K562 (cell line): ENCODE measurements at regions not wholly inside any gene's neighbourhood (a gene's known extent, or its start where the extent isn't known, plus 50 kb on each side); places are given as distances from the start of the nearest gene placed in this dataset.

Experiments
- ATAC-seq: fragments of 200-7000 bp; cut with Tn5 transposase; 3 replicates; pipeline ENCODE4 v1.9.1; 2020; ENCODE audit warnings: moderate library complexity
- BruUV-seq: library from RNA; stranded (reverse); fragments of 400-500 nt; replicated peaks from 2 replicates; lab custom pipeline; 2021; lab: Mats Ljungman, UMichigan
- CTCF ChIA-PET: fragments of 300-600 bp; formaldehyde crosslinking; extraction: SDS; loops from one replicate; lab custom pipeline; 2021; ENCODE audit warnings: low intra/inter-chr PET ratio; lab: Yijun Ruan, JAX
- POLR2A ChIA-PET: fragments of 300-600, 350-650 bp; sonication (Branson Sonifier 250); formaldehyde crosslinking; extraction: SDS; loops from one replicate; lab custom pipeline; 2021; ENCODE audit warnings: antibody characterized with exemption, inconsistent platforms; lab: Yijun Ruan, JAX
- DNase-seq, 4 experiments: peaks; one replicate each; pipeline versions ENCODE4 v3.0.0 to v3.0.0-alpha.2; 2011 to 2018; ENCODE audit warnings: low spot score in 3 of 4, mixed read lengths in 3 of 4; ENCODE audit errors: extremely low read depth in 1 of 4
- FAIRE-seq: peaks from 2 replicates; lab custom pipeline; 2011; peaks lifted over from hg19 to GRCh38; lab: Jason Lieb, UNC
- H2AFZ ChIP-seq: 2 replicates; pipeline ENCODE4 v1.6.0; 2011; ENCODE audit warnings: low read depth, low read length, control low read depth, inconsistent platforms
- H3K27ac ChIP-seq: fragments of 200-600 bp; 3 replicates; pipeline ENCODE4 v1.8.0; 2011; ENCODE audit warnings: low read depth, mild to moderate bottlenecking, control low read depth, inconsistent platforms, low read length, moderate library complexity, mixed read lengths; ENCODE audit errors: extremely low read depth
- H3K27me3 ChIP-seq, 2 experiments: fragments of 300-600 bp in 1 of 2; 2 replicates in 1 of 2; 3 replicates in 1 of 2; pipeline versions ENCODE4 v1.6.0 to v1.8.0; 2011; ENCODE audit warnings: inconsistent platforms in 2 of 2, low read length in 2 of 2, mild to moderate bottlenecking in 1 of 2, mixed read lengths in 1 of 2, moderate library complexity in 1 of 2; ENCODE audit not compliant: control insufficient read depth in 2 of 2, insufficient read depth in 2 of 2
- H3K36me3 ChIP-seq: fragments of 300-600 bp; 3 replicates; pipeline ENCODE4 v1.8.0; 2011; ENCODE audit warnings: mild to moderate bottlenecking, low read length, inconsistent platforms; ENCODE audit not compliant: control insufficient read depth, insufficient read depth
- H3K4me1 ChIP-seq, 2 experiments: fragments of 200-600 bp in 1 of 2; replicated peaks in 1 of 2; 2 replicates in 1 of 2; 3 replicates in 1 of 2; pipeline versions ENCODE4 v1.5.1 to v1.8.0; 2011; ENCODE audit warnings: inconsistent platforms in 2 of 2, low read length in 2 of 2, mild to moderate bottlenecking in 1 of 2, mixed read lengths in 1 of 2, moderate library complexity in 1 of 2; ENCODE audit not compliant: control insufficient read depth in 2 of 2, insufficient read depth in 2 of 2
- H3K4me2 ChIP-seq: 2 replicates; pipeline ENCODE4 v1.6.1; 2011; ENCODE audit warnings: low read length, control low read depth, inconsistent platforms, mixed read lengths; ENCODE audit not compliant: insufficient read depth
- H3K4me3 ChIP-seq: fragments of 200-600 bp; sonication (generic), shearing (Covaris generic); 2 replicates; pipeline ENCODE4 v1.5.1; 2016; ENCODE audit warnings: control low read depth, inconsistent platforms
- H3K79me2 ChIP-seq: fragments of 200-600 bp; 3 replicates; pipeline ENCODE4 v1.8.0; 2011; ENCODE audit warnings: low read length, inconsistent platforms; ENCODE audit not compliant: control insufficient read depth, insufficient read depth
- H3K9ac ChIP-seq, 2 experiments: 2 replicates each; pipeline versions ENCODE4 v1.6.0 to v1.6.1; 2011; ENCODE audit warnings: low read depth in 2 of 2, low read length in 2 of 2, control low read depth in 1 of 2, inconsistent platforms in 1 of 2, mild to moderate bottlenecking in 1 of 2, mixed read lengths in 1 of 2; ENCODE audit not compliant: insufficient read depth in 1 of 2
- H3K9me1 ChIP-seq: one replicate; pipeline ENCODE4 v1.6.0; 2011; ENCODE audit warnings: inconsistent platforms, mild to moderate bottlenecking, low read length, moderate library complexity; ENCODE audit not compliant: control insufficient read depth, insufficient read depth
- H3K9me3 ChIP-seq: replicated peaks from 2 replicates; pipeline ENCODE4 v1.5.1; 2011; ENCODE audit warnings: low read depth, low read length, inconsistent platforms; ENCODE audit not compliant: control insufficient read depth, insufficient read depth
- H4K20me1 ChIP-seq: replicated peaks from 2 replicates; pipeline ENCODE4 v1.6.1; 2011; ENCODE audit warnings: low read length, inconsistent platforms, mixed read lengths; ENCODE audit not compliant: control insufficient read depth, insufficient read depth
- ATF1 ChIP-seq, 2 experiments: fragments of 450-650 bp in 1 of 2; IDR thresholded peaks; 2 replicates each; pipeline ENCODE4 v1.6.1; 2016; ENCODE audit warnings: missing compliant biosample characterization in 1 of 2, missing genetic modification characterization in 1 of 2
- CBFA2T2 ChIP-seq: fragments of 450-650 bp; conservative IDR thresholded peaks from 2 replicates; pipeline ENCODE4 v1.6.1; 2017; ENCODE audit warnings: mild to moderate bottlenecking
- E2F3 ChIP-seq: fragments of 250-450 bp; sonication (Bioruptor Pico); IDR thresholded peaks from 2 replicates; pipeline ENCODE4 v1.4.0; 2020; ENCODE audit warnings: mild to moderate bottlenecking
- KAT2B ChIP-seq: IDR thresholded peaks from one replicate; pipeline ENCODE4 v1.6.1; 2012; ENCODE audit warnings: low read depth, mild to moderate bottlenecking, control low read depth, inconsistent platforms, low read length, moderate library complexity
- MAZ ChIP-seq, 2 experiments: fragments of 450-650 bp in 1 of 2; sonication (generic) in 1 of 2; formaldehyde crosslinking; IDR thresholded peaks in 1 of 2; conservative IDR thresholded peaks in 1 of 2; 2 replicates each; pipeline versions ENCODE4 v1.4.0 to v1.5.0; 2020; ENCODE audit warnings: mild to moderate bottlenecking in 1 of 2, missing genetic modification reagents in 1 of 2
- MEF2A ChIP-seq: IDR thresholded peaks from 2 replicates; pipeline ENCODE4 v1.6.1; 2011; ENCODE audit warnings: low read depth, mild to moderate bottlenecking, low read length, moderate library complexity; ENCODE audit not compliant: control insufficient read depth
- NFE2L1 ChIP-seq: fragments of 450-650 bp; IDR thresholded peaks from 2 replicates; pipeline ENCODE4 v1.6.1; 2016; ENCODE audit warnings: missing genetic modification characterization, low read depth, mild to moderate bottlenecking, missing compliant biosample characterization, moderate library complexity, borderline replicate concordance
- ZNF384 ChIP-seq: IDR thresholded peaks from 2 replicates; pipeline ENCODE4 v1.6.1; 2012; ENCODE audit warnings: low read depth, low read length, improper control_type of control experiment
- WGBS: fragments of 100-300 bp; shearing (Covaris generic); methylation state at CpG from one replicate; pipeline ENCODE4 v1.1.6; 2016; ENCODE audit warnings: low coverage, mixed read lengths; ENCODE audit not compliant: insufficient coverage; ENCODE audit errors: missing lambda C conversion rate; 5-methylcytosine and 5-hydroxymethylcytosine counted together
- in situ Hi-C: fragments of 300-500 bp; cut with MboI; formaldehyde crosslinking; loops from 4 replicates; pipeline ENCODE4 v1.15.0; 2018; ENCODE audit warnings: inconsistent platforms, mixed read lengths
- intact Hi-C: fragments of 100-400 bp; cut with micrococcal nuclease; formaldehyde crosslinking; loops from 2 replicates; pipeline ENCODE4 v1.14.2; 2022
- TF ChIP-seq, protein P1 (sequence below): sonication (generic); formaldehyde crosslinking; IDR thresholded peaks from 2 replicates; pipeline ENCODE4 v1.9.0; 2022; ENCODE audit warnings: mild to moderate bottlenecking, missing genetic modification reagents
- TF ChIP-seq, protein P2 (sequence below): fragments of 250-450 bp; sonication (Bioruptor Pico); IDR thresholded peaks from 2 replicates; pipeline ENCODE4 v1.4.0; 2020; ENCODE audit warnings: mild to moderate bottlenecking, moderate library complexity

DNA sequence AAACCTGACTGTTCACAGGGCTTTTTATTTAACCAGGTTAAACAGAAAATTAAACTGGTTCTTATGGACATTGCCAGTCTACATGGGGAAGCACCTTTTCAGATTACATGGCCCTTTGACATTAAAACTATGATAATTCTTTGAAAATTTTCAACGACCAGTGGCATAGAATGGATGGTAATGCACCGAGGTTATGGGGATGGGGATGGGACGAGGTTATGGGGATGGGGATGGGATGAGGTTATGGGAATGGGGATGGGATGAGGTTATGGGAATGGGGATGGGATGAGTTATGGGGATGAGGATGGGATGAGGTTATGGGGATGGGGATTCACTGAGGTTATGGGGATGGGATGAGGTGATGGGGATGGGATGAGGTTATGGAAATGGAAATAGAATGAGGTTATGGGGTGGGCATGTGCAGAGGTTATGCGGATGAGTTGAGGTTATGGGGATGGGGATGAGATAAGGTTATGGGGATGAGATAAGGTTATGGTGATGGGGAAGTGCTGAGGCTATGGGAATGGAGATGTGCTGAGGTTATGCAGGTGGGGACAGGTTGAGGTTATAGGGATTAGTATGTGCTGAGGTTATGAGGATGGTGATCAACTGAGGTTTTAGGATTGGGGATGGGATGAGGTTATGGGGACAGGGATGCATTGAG lies 541.9 kb downstream of the CDH26 start:
- Histone ChIP-seq H3K4me3 (no peak overlapping the region), H3K9ac (no peak overlapping the region), H3K4me2 (no peak overlapping the region), H3K79me2 (no peaks in the 10 kb centered on the region), H3K27me3 (no peaks in the 10 kb centered on the region), H4K20me1 (no peaks in the 10 kb centered on the region), H3K27ac (no peak overlapping the region), H2AFZ (no peak overlapping the region), H3K36me3 (no peaks in the 10 kb centered on the region), H3K4me1 (no peaks in the 10 kb centered on the region), H3K9me1 (no peaks in the 10 kb centered on the region), H3K9me3 (no peaks in the 10 kb centered on the region)
- WGBS: 0% methylated on average over 4 of the region's 4 CpGs
- ATAC-seq (no peak), FAIRE-seq (no peak), DNase-seq (no peak)
- ChIA-PET POLR2A (no interaction called here), CTCF (no interaction called here)
- TF ChIP-seq MAZ (CRISPR knock-in tag; conservative IDR thresholded peaks at IDR 0.05 in 1 of 2, IDR thresholded peaks at IDR 0.05 in 1 of 2): no peak
- TF ChIP-seq NFE2L1 (tag): no peak
- no peak for TF ChIP-seq KAT2B
- no peak for TF ChIP-seq CBFA2T2
- TF ChIP-seq ZNF384: no peak
- no peak for TF ChIP-seq E2F3 (CRISPR knock-in tag)
- no peak for TF ChIP-seq ATF1 (CRISPR knock-in tag; IDR thresholded peaks at IDR 0.05)
- TF ChIP-seq ATF1 (tag; IDR thresholded peaks at IDR 0.05): no peak
- no peak for TF ChIP-seq MEF2A
- TF ChIP-seq, protein P1, sequence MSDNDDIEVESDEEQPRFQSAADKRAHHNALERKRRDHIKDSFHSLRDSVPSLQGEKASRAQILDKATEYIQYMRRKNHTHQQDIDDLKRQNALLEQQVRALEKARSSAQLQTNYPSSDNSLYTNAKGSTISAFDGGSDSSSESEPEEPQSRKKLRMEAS: no peak
- TF ChIP-seq, protein P2, sequence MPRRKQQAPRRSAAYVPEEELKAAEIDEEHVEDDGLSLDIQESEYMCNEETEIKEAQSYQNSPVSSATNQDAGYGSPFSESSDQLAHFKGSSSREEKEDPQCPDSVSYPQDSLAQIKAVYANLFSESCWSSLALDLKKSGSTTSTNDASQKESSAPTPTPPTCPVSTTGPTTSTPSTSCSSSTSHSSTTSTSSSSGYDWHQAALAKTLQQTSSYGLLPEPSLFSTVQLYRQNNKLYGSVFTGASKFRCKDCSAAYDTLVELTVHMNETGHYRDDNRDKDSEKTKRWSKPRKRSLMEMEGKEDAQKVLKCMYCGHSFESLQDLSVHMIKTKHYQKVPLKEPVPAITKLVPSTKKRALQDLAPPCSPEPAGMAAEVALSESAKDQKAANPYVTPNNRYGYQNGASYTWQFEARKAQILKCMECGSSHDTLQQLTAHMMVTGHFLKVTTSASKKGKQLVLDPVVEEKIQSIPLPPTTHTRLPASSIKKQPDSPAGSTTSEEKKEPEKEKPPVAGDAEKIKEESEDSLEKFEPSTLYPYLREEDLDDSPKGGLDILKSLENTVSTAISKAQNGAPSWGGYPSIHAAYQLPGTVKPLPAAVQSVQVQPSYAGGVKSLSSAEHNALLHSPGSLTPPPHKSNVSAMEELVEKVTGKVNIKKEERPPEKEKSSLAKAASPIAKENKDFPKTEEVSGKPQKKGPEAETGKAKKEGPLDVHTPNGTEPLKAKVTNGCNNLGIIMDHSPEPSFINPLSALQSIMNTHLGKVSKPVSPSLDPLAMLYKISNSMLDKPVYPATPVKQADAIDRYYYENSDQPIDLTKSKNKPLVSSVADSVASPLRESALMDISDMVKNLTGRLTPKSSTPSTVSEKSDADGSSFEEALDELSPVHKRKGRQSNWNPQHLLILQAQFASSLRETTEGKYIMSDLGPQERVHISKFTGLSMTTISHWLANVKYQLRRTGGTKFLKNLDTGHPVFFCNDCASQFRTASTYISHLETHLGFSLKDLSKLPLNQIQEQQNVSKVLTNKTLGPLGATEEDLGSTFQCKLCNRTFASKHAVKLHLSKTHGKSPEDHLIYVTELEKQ (CRISPR knock-in tag): no peak
- in situ Hi-C loops (no loop called here), intact Hi-C loops (no loop called here)
- BruUV-seq: no TSS peak
